ENCODE measurements at regions not wholly inside any gene's neighbourhood (a gene's known extent, or its start where the extent isn't known, plus 50 kb on each side); places are given as distances from the start of the nearest gene placed in this dataset.

DNA sequence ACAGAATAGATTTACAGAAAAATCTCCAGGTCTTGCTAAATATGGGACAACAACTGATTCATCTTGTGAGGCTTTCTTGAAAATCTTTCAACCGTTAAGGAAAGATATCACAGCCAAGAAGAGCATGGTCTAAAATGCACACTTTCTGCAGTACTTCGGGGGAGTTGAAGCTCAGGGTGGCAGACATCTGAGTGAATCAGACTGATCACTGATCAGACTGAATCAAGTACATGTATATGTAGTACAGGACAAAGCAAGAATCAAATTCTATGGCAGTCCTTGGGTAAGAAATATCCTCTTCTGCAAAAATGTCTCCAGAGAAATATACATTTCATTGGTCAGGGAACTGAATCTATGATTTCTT is 212.4 kb upstream of the SPAG17 start:
- TF ChIP-seq, protein P1, sequence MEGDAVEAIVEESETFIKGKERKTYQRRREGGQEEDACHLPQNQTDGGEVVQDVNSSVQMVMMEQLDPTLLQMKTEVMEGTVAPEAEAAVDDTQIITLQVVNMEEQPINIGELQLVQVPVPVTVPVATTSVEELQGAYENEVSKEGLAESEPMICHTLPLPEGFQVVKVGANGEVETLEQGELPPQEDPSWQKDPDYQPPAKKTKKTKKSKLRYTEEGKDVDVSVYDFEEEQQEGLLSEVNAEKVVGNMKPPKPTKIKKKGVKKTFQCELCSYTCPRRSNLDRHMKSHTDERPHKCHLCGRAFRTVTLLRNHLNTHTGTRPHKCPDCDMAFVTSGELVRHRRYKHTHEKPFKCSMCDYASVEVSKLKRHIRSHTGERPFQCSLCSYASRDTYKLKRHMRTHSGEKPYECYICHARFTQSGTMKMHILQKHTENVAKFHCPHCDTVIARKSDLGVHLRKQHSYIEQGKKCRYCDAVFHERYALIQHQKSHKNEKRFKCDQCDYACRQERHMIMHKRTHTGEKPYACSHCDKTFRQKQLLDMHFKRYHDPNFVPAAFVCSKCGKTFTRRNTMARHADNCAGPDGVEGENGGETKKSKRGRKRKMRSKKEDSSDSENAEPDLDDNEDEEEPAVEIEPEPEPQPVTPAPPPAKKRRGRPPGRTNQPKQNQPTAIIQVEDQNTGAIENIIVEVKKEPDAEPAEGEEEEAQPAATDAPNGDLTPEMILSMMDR (IDR thresholded peaks at IDR 0.05), result no peak
- no peak for TF ChIP-seq POLR2A (IDR thresholded peaks at IDR 0.05)
- TF ChIP-seq EP300 (IDR thresholded peaks at IDR 0.05), result no peak

Measured in ovary (tissue), 3 donors.